Uterus (tissue), 2 donors: ENCODE measurements at regions not wholly inside any gene's neighbourhood (a gene's known extent, or its start where the extent isn't known, plus 50 kb on each side); places are given as distances from the start of the nearest gene placed in this dataset.

Source experiments
- POLR2A ChIP-seq, 2 donors: fragments of 450-650 bp; IDR thresholded peaks; one replicate each; pipeline ENCODE4 v1.6.1; 2016; ENCODE audit warnings: antibody characterized with exemption in 2 of 2, mild to moderate bottlenecking in 1 of 2, moderate library complexity in 1 of 2
- TF ChIP-seq, protein P1 (sequence below), 4 experiments: fragments of 200-600 bp in 2 of 4; fragments of 450-650 bp in 2 of 4; sonication (generic) in 2 of 4; IDR thresholded peaks; one replicate each; pipeline ENCODE4 v1.5.1; 2016 to 2019; ENCODE audit warnings: antibody characterized with exemption in 4 of 4, mild to moderate bottlenecking in 2 of 4, moderate library complexity in 1 of 4

DNA sequence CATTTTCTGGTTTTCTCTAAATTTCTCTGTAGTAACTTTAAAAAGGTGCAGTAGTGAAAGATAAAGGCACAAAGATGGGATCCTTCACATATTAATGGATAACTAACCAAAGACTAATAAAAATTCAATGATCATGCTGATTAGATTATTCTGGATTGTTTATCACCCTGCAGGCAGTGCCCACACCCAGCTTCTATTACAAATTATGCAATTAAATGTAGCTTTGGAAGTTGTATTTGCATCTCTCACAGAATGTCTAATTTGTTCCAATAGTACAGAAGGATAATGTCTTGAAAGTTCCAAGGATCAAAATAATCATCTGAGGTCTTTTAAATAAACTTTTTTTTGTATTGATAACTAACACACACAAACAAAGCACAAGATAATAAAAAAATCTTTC is 837.6 kb downstream of the HACE1 start:
- TF ChIP-seq, protein P1, sequence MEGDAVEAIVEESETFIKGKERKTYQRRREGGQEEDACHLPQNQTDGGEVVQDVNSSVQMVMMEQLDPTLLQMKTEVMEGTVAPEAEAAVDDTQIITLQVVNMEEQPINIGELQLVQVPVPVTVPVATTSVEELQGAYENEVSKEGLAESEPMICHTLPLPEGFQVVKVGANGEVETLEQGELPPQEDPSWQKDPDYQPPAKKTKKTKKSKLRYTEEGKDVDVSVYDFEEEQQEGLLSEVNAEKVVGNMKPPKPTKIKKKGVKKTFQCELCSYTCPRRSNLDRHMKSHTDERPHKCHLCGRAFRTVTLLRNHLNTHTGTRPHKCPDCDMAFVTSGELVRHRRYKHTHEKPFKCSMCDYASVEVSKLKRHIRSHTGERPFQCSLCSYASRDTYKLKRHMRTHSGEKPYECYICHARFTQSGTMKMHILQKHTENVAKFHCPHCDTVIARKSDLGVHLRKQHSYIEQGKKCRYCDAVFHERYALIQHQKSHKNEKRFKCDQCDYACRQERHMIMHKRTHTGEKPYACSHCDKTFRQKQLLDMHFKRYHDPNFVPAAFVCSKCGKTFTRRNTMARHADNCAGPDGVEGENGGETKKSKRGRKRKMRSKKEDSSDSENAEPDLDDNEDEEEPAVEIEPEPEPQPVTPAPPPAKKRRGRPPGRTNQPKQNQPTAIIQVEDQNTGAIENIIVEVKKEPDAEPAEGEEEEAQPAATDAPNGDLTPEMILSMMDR (IDR thresholded peaks at IDR 0.05): no peak
- no peak for TF ChIP-seq POLR2A (IDR thresholded peaks at IDR 0.05)
